SK-N-MC (cell line): ENCODE measurements at regions not wholly inside any gene's neighbourhood (a gene's known extent, or its start where the extent isn't known, plus 50 kb on each side); places are given as distances from the start of the nearest gene placed in this dataset.

Experiments used
- DNase-seq: peaks from one replicate; pipeline ENCODE4 v3.0.0-alpha.2; 2011; ENCODE audit warnings: low read depth, low spot score
- H3K27ac ChIP-seq: fragments of 200-600 bp; sonication (generic); 2 replicates; pipeline ENCODE4 v1.5.1; 2016; ENCODE audit warnings: mixed run types
- H3K36me3 ChIP-seq: fragments of 200-600 bp; sonication (generic); 2 replicates; pipeline ENCODE4 v1.6.1; 2017; ENCODE audit warnings: antibody characterized with exemption, low read length, mixed read lengths; ENCODE audit not compliant: insufficient read depth
- H3K4me3 ChIP-seq: fragments of 200-600 bp; sonication (generic); 2 replicates; pipeline ENCODE4 v1.5.1; 2016
- H3K9ac ChIP-seq: fragments of 200-600 bp; sonication (generic); 2 replicates; pipeline ENCODE4 v1.8.0; 2017; ENCODE audit warnings: mixed run types, mixed read lengths; ENCODE audit not compliant: insufficient read length
- H3K9me3 ChIP-seq: fragments of 200-600 bp; sonication (generic); 2 replicates; pipeline ENCODE4 v1.6.1; 2017; ENCODE audit warnings: low read depth, mild to moderate bottlenecking, antibody characterized with exemption, low read length, moderate library complexity, mixed read lengths
- EZH2 ChIP-seq: fragments of 200-600 bp; sonication (generic); IDR thresholded peaks from one replicate; pipeline ENCODE4 v1.6.1; 2017; ENCODE audit warnings: antibody characterized with exemption
- FOXP2 ChIP-seq: optimal IDR thresholded peaks from 2 replicates; pipeline ENCODE3; 2011; ENCODE audit warnings: mild to moderate bottlenecking, moderate library complexity; ENCODE audit not compliant: insufficient read depth; ENCODE audit errors: extremely low read length, control extremely low read depth
- POLR2AphosphoS5 ChIP-seq: IDR thresholded peaks from 2 replicates; pipeline ENCODE4 v1.6.1; 2012; ENCODE audit warnings: mild to moderate bottlenecking, low read depth, low read length, borderline replicate concordance

GRCh38 chr20:48467622-48468021 lies 360.2 kb downstream of the PREX1 start:
- no peak overlapping the region for H3K9ac ChIP-seq
- no peak for TF ChIP-seq POLR2AphosphoS5
- TF ChIP-seq EZH2, result no peak
- TF ChIP-seq FOXP2, result no peak
- no peak for DNase-seq
- H3K27ac ChIP-seq, result no peak overlapping the region
- H3K36me3 ChIP-seq, result no peaks in the 10 kb centered on the region
- H3K9me3 ChIP-seq, result no peaks in the 10 kb centered on the region
- H3K4me3 ChIP-seq, result no peak overlapping the region

GRCh38 chr20:48465271-48465670 lies 362.5 kb downstream of the PREX1 start:
- Histone ChIP-seq H3K9ac (no peak overlapping the region), H3K27ac (no peak overlapping the region), H3K36me3 (no peaks in the 10 kb centered on the region), H3K9me3 (no peaks in the 10 kb centered on the region), H3K4me3 (no peak overlapping the region)
- TF ChIP-seq FOXP2 (no peak), EZH2 (no peak), POLR2AphosphoS5 (no peak)
- DNase-seq, result no peak

- H3K27ac ChIP-seq, result no peak overlapping the region
- TF ChIP-seq FOXP2, result no peak
- no peak for TF ChIP-seq POLR2AphosphoS5
- no peak for TF ChIP-seq EZH2
- no peak overlapping the region for H3K9ac ChIP-seq
- H3K4me3 ChIP-seq, result no peak overlapping the region
- no peaks in the 10 kb centered on the region for H3K36me3 ChIP-seq
- H3K9me3 ChIP-seq, result no peaks in the 10 kb centered on the region
- no peak for DNase-seq
Observed at GRCh38 chr20:48463916-48464315, 363.9 kb downstream of the PREX1 start.

GRCh38 chr20:48463096-48463720 lies 364.6 kb downstream of the PREX1 start:
- TF ChIP-seq FOXP2 (no peak), POLR2AphosphoS5 (no peak), EZH2 (no peak)
- Histone ChIP-seq H3K27ac (no peak overlapping the region), H3K9ac (no peak overlapping the region), H3K9me3 (no peaks in the 10 kb centered on the region), H3K4me3 (no peak overlapping the region), H3K36me3 (no peaks in the 10 kb centered on the region)
- no peak for DNase-seq

- no peaks in the 10 kb centered on the region for H3K36me3 ChIP-seq
- H3K4me3 ChIP-seq, result no peak overlapping the region
- H3K9ac ChIP-seq, result no peak overlapping the region
- no peak overlapping the region for H3K27ac ChIP-seq
- no peaks in the 10 kb centered on the region for H3K9me3 ChIP-seq
- DNase-seq, result no peak
- TF ChIP-seq FOXP2, result no peak
- TF ChIP-seq POLR2AphosphoS5, result no peak
- no peak for TF ChIP-seq EZH2
Observed at GRCh38 chr20:48461735-48462119, 366.1 kb downstream of the PREX1 start.

GRCh38 chr20:48461091-48461734 lies 366.6 kb downstream of the PREX1 start:
- TF ChIP-seq FOXP2 (no peak), EZH2 (no peak), POLR2AphosphoS5 (no peak)
- no peaks in the 10 kb centered on the region for H3K36me3 ChIP-seq

GRCh38 chr20:48460681-48461080 lies 367.1 kb downstream of the PREX1 start:
- Histone ChIP-seq H3K36me3 (no peaks in the 10 kb centered on the region), H3K27ac (no peak overlapping the region)
- TF ChIP-seq EZH2, result no peak
- no peak for TF ChIP-seq FOXP2

More at GRCh38 chr20:48461091-48461734, 366.6 kb downstream of the PREX1 start:
- DNase-seq, result no peak
- no peak overlapping the region for H3K9ac ChIP-seq
- H3K4me3 ChIP-seq, result no peak overlapping the region
- no peak overlapping the region for H3K27ac ChIP-seq
- H3K9me3 ChIP-seq, result no peaks in the 10 kb centered on the region

GRCh38 chr20:48459722-48460395 lies 367.9 kb downstream of the PREX1 start:
- no peak for TF ChIP-seq FOXP2
- TF ChIP-seq EZH2, result no peak
- no peak for TF ChIP-seq POLR2AphosphoS5
- Histone ChIP-seq H3K36me3 (no peaks in the 10 kb centered on the region), H3K4me3 (no peak overlapping the region), H3K9me3 (no peaks in the 10 kb centered on the region), H3K9ac (no peak overlapping the region), H3K27ac (no peak overlapping the region)
- DNase-seq, result no peak

More at GRCh38 chr20:48460681-48461080, 367.1 kb downstream of the PREX1 start:
- no peak overlapping the region for H3K9ac ChIP-seq
- DNase-seq, result no peak
- H3K4me3 ChIP-seq, result no peak overlapping the region
- H3K9me3 ChIP-seq, result no peaks in the 10 kb centered on the region
